Stimulated activated naive CD4-positive, alpha-beta T cell treated with Interleukin-2 at 50 U/mL for 16 hours (primary cell): ENCODE measurements at regions not wholly inside any gene's neighbourhood (a gene's known extent, or its start where the extent isn't known, plus 50 kb on each side); places are given as distances from the start of the nearest gene placed in this dataset.
"Not testable (repeated sequence)": the region's sequence is repeated elsewhere in the genome, so short reads cannot be mapped to it uniquely, and the experiment has no call there.

Experiments
- DNase-seq: peaks from one replicate; lab custom pipeline; 2025; lab: John Stamatoyannopoulos, UW

DNA sequence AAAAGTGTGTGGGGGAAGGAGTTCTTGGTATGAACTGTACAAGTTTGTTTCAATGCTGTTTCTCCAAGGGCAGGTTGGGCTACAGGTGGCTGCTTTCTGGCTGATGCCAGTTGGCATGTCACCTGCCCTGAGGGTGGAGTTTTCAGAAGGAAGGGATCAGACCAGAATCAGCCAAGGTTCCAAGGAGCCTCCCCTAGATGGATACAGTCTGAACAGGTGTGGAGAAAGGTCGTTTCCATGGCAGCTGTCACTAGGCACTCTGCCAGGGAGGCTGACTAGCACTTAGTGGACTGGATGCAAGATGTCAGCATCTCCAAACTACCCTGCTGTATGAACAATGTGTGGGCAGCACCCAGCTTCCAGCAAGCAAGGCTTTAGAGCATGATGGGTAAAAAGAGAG is 444.4 kb upstream of the HNRNPA3 start:
- DNase-seq, result no peak

DNA sequence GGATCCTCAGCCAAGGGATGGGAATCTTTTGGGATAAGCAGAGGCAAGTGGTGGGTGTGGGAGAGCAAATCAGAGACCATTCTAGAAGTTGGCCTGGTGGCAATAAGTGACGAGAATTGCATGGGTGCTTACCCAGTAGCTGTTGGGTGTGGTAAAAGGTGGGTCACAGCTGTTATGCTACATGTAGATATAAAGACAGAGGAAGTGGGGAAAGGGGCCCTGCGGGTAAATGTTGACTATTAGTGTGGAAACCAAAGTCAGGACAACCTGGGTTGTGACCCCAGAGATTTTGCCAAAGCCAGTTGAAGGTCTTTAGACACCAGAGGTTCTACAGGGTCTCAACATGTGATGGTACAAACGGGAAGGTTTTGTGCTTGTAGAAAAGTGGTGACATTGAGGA is 443.6 kb upstream of the HNRNPA3 start:
- DNase-seq, result no peak

DNA sequence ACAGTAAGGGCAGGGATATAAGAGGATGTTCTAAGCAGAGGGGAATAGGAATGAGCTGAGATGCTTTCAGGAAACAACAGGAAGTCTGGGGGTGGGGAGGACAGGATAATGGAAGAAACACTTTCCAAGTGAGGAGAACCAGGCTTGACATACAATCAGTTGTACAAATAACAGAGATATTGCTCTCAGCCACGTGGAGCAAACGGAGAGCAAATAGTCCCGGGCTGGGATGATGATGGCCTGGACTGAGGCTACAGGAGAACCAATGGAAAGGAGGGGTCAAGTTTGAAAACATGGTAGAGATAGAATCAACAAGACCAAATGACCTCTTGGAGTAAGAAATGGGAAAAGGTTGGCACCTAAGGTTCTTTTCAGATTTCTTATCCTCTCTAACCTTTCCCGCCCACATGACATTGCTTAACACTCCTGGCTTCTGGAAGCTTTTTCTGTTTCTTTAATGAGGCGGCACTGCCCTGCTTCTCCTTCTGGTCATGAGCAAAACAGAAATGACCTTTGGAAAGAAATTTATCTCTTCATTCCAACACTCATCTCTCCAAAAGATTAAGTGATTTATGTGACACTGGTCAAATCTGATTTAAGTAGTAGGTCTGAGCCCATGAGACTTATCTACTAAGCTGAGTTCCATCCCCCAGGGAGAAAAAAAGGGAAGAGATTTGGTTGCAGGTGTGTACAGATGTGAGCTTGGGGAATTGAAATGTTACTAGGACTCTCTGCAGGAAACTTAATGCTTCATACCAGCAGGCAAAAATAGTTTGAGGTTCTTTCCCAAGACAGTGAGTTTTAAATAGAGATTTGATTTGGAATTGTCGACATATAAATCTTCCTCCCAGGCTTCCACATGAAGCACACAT is 442.9 kb upstream of the HNRNPA3 start:
- no peak for DNase-seq

DNA sequence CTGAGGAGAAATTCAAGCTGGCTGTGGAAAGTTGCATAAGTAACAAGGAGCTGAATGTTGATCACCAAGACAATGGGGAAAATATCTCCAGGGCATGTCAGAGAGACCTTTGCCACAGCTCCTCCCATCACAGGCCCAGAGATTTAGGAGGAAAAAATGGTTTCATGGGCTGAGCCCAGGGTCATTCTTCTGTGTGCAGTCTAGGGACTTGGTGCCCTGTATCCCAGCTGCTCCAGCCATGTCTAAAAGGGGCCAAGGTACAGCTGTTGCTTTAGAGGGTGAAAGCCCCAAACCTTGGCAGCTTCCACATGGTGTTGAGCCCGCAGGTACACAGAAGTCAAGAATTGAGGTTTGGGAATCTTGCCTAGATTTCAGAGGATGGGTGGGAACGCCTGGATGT is 439.8 kb upstream of the HNRNPA3 start:
- DNase-seq, result no peak

- DNase-seq, result no peak
These were observed 437.7 kb upstream of the HNRNPA3 start for GRCh38 chr2:176774766-176775451.

GRCh38 chr2:176777262-176777661 is 435.3 kb upstream of the HNRNPA3 start:
- DNase-seq, result no peak

GRCh38 chr2:176779917-176780316 is 432.7 kb upstream of the HNRNPA3 start:
- DNase-seq, result no peak

- no peak for DNase-seq
These were observed 432.2 kb upstream of the HNRNPA3 start for GRCh38 chr2:176780348-176780747.

DNA sequence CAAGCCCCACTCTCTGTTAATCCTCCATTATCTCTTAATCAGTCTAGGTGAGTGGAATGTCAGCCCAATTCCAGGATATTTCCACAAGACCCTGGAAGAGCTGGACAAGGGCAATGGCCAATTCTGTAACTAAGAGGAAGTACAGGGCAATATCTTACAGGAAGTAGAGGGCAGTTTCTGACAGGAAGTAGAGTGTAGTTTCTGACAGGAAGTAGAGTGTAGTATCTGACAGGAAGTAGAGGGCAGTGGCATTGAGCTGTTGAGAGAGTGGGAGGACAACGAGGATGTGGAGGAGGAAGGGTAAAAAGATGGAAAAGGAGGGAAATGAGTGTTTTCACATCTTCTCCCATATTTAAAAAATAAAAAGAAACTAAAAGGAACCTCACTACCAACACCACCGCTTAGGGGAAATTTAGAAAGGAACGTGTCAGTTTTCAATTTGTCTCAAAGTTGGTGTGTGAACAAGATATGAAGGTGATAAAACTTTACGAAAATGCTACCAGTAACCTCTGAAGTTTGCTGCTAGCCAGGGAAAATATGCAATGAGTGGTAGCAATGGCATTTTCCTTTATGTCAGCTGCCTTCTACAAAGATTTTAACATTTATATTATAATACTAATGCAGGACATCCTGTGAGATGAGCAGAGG is 430.9 kb upstream of the HNRNPA3 start:
- no peak for DNase-seq

GRCh38 chr2:176784633-176785200 is 427.9 kb upstream of the HNRNPA3 start:
- no peak for DNase-seq

- DNase-seq, result no peak
These were observed 422.8 kb upstream of the HNRNPA3 start for GRCh38 chr2:176789751-176790150.

DNA sequence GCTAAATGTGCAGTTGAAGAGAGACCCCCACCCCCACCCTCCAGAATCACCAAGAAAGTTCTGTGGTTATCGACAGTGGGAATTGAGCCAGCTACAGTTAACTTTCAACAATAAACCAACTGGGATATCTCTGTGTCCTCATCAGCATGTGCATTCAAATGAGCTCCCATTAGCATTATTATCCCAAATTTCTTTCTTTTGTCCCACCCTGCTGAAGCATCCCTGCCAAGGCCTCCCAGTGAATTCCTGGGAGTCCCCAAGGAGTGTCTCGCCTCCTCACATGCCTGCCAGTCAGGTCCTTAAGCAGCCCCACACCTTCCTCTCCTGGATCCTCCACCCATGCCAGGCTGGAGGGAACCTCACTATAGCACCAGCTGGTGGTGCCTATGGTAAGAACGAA is 422.1 kb upstream of the HNRNPA3 start:
- DNase-seq, result no peak

DNA sequence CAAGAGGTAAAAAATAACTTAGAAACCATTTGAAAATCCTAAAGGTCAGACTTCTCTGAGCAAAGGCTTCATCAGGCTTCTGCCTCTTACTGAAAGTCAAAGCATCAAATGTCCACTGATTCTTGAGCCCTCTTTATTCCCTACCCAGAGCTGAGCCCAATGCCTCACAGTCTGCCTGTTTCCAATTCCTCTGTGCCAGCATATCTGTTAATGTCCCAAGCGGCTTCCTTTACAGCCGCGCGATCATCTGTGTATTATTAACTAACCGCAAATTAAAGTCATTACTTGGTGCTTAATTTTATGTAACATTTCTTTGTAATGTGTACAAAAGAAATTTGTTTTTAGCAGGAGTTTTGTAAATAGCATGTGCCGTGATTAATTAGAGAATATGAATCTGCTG is 418.8 kb upstream of the HNRNPA3 start:
- DNase-seq, result no peak

- no peak for DNase-seq
These were observed 418.2 kb upstream of the HNRNPA3 start for GRCh38 chr2:176794392-176794791.

- DNase-seq, result no peak
These were observed 416.8 kb upstream of the HNRNPA3 start for GRCh38 chr2:176795823-176796222.

GRCh38 chr2:176796677-176797076 is 415.9 kb upstream of the HNRNPA3 start:
- DNase-seq, result not testable (repeated sequence)

DNA sequence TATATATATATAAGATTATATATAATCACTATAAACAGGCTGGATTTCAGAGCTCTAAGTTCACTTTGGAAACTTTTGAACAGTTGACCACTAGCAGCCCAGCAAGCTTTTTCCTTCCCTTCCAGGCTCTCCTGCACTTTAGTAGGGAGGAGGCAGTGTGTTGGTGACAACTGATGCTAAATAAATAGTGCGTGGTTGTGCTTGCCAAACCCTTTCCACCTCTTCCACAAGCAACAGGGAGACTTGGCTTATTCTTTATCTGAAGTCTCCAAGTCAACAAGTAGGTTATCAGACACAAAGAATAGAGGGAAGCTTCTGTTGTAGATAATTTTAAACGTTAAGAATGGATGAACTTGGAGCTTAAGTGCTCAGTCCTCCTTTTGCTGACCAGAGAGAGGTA is 408.2 kb upstream of the HNRNPA3 start:
- no peak for DNase-seq

DNA sequence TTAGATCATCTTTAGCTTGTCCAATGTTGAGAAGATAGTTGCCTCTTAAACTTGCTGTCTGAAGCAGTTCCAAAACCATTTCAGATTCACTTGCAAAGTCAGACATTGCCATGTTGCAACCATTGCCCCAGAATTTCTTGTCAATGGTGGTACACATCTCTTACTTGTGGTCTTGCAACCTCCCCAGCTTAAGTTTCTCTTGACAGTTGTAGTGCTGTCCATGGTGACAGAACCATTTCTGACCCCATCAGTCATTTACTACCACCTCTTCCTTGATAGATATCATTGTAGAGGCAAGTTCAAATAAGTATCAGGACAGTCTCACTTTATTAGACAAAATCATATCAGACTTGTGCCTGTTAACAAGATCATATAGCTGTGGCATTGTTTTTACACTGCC is 407.2 kb upstream of the HNRNPA3 start:
- no peak for DNase-seq

DNA sequence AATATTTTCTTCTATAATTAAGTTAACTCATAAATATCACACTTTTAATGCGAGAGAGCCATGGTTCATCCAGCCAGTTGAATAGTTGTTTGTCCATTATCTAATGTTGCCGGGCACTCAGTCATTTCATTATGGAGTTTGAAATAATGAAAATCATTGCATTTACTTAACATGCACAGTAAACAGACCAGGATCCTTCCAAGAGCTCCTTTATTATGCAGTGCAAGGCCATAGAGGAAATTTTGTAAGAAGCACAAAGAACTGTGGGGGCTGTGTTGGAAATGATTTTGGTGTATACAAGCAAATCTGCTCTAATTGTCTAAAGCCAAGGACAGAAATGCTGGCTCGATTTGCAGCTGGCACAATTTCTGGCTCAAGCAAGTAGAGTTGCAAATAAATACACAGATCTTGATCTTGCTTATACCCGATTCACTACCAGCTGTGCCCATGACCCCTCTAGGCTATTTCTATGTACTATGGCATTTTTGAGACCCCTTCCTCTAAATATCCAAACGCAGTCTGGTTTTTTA is 400.3 kb upstream of the HNRNPA3 start:
- DNase-seq, result no peak

DNA sequence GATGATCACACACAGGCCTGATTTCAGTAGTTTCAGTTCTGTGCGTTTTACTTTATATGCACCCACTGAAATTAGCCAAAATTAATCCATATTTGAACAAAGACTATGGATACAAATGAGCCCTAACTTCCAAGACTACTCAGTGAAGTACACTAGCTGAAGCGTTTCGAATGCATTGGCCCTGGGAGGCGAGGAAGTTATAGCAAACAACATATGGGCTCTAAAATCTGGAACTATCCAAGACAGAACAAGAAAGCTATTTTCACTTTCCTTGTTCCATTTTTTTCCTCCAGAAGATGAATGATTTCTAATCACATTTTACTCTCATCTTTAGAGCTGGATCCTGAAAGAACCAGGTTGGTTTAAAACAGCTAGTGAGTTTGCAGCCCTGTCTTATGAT is 399.4 kb upstream of the HNRNPA3 start:
- no peak for DNase-seq

- no peak for DNase-seq
These were observed 399.0 kb upstream of the HNRNPA3 start for GRCh38 chr2:176813621-176814049.

- DNase-seq, result no peak
These were observed 398.3 kb upstream of the HNRNPA3 start for GRCh38 chr2:176814274-176814673.
